Mesodermal cell (in vitro differentiated cells): ENCODE measurements at regions not wholly inside any gene's neighbourhood (a gene's known extent, or its start where the extent isn't known, plus 50 kb on each side); places are given as distances from the start of the nearest gene placed in this dataset.
"Not testable (repeated sequence)": the region's sequence is repeated elsewhere in the genome, so short reads cannot be mapped to it uniquely, and the experiment has no call there.

Experiments used
- H3K27ac ChIP-seq: 2 replicates; pipeline ENCODE4 v1.7.0; 2013; ENCODE audit warnings: mild to moderate bottlenecking, low read depth, low read length, moderate library complexity; ENCODE audit not compliant: severe bottlenecking
- H3K36me3 ChIP-seq: 2 replicates; pipeline ENCODE4 v1.7.1; 2013; ENCODE audit warnings: mild to moderate bottlenecking, low read length, moderate library complexity; ENCODE audit not compliant: control insufficient read depth, insufficient read depth
- H3K4me1 ChIP-seq: one replicate; pipeline ENCODE4 v1.7.1; 2013; ENCODE audit warnings: mild to moderate bottlenecking, low read length; ENCODE audit not compliant: insufficient read depth, control insufficient read depth, poor library complexity, severe bottlenecking
- H3K4me3 ChIP-seq: 2 replicates; pipeline ENCODE4 v1.7.0; 2013; ENCODE audit warnings: low read length, control low read depth, mild to moderate bottlenecking; ENCODE audit not compliant: insufficient read depth, poor library complexity, severe bottlenecking; ENCODE audit errors: extremely low read depth
- H3K9me3 ChIP-seq: 2 replicates; pipeline ENCODE4 v1.7.1; 2013; ENCODE audit warnings: mild to moderate bottlenecking, low read length, moderate library complexity; ENCODE audit not compliant: control insufficient read depth
- WGBS, 2 experiments: methylation state at CpG; one replicate each; pipeline ENCODE4 v1.1.5; 2013; ENCODE audit warnings: missing lambda C conversion rate in 2 of 2; ENCODE audit not compliant: insufficient coverage in 2 of 2; 5-methylcytosine and 5-hydroxymethylcytosine counted together

GRCh38 chr20:28616354-28616753, 2641.1 kb upstream of the DEFB115 start:
- H3K9me3 ChIP-seq, result peaks cover 19% of the 10 kb centered on the region
- H3K36me3 ChIP-seq, result no peaks in the 10 kb centered on the region
- H3K4me3 ChIP-seq, result no peak overlapping the region
- 57 to 86% methylated on average over 1 of the region's 1 CpG for WGBS, 2 experiments
- H3K27ac ChIP-seq, result no peak overlapping the region
- no peaks in the 10 kb centered on the region for H3K4me1 ChIP-seq

DNA sequence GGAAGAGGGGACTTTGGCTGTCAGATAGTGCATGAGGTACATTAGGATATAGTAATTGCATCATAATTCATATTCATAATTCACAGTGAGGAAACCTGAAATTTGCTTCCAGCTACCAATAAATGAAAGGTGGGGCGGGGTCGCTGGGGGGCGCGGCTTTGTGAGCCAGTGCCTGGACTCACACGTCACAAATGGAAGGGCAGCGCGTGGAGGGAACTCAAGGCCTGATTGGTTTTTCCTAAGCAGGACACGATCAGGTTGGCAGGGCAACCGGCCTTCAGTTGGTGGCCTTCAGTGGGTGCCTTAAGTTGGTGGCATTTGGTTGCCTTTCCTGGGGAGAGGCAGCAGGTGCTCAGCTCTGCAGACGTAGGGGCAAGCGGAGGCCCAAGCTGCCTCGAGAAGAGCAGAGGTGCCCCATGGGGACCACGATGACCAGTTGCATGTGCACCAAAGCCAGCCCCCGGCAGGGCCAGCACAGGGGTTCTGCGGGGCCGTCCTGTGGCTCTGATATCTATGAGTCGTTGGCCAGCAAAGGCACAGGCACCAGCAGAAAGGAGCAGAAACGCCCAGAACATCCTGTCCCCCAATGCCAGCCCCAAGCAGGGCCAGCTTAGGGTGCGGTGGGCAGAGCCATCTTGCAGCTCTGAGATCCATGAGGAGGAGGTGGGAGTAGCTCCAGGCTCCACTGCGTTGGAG, 2637.4 kb upstream of the DEFB115 start:
- H3K4me1 ChIP-seq, H3K27ac ChIP-seq, H3K36me3 ChIP-seq, H3K4me3 ChIP-seq: not testable (repeated sequence)
- H3K9me3 ChIP-seq, result peaks cover 12% of the 10 kb centered on the region
- 83% methylated on average over 19 to 20 of the region's 20 CpGs for WGBS, 2 experiments

GRCh38 chr20:28625112-28625511, 2632.4 kb upstream of the DEFB115 start:
- no CpG with 5 or more reads among the region's 2 CpGs for WGBS, 2 experiments
- H3K4me1 ChIP-seq, H3K4me3 ChIP-seq, H3K9me3 ChIP-seq, H3K36me3 ChIP-seq, H3K27ac ChIP-seq: not testable (repeated sequence)

- H3K36me3 ChIP-seq, result not testable (repeated sequence)
- H3K9me3 ChIP-seq, result peaks cover 13% of the 10 kb centered on the region
- WGBS, 2 experiments, result 31 to 38% methylated on average over 2 of the region's 2 CpGs
Measured at GRCh38 chr20:28640831-28641230, 2616.6 kb upstream of the DEFB115 start.

More at GRCh38 chr20:28640831-28641230, 2616.6 kb upstream of the DEFB115 start:
- H3K27ac ChIP-seq, H3K4me1 ChIP-seq, H3K4me3 ChIP-seq: not testable (repeated sequence)
